Type B pancreatic cell (in vitro differentiated cells): ENCODE measurements at regions not wholly inside any gene's neighbourhood (a gene's known extent, or its start where the extent isn't known, plus 50 kb on each side); places are given as distances from the start of the nearest gene placed in this dataset.

Experiments used
- DNase-seq: peaks from one replicate; pipeline ENCODE4 v3.0.0; 2021; ENCODE audit warnings: mixed read lengths; ENCODE audit not compliant: unreplicated experiment; ENCODE audit errors: extremely low spot score
- H3K27ac Mint-ChIP-seq: 2 replicates; pipeline ENCODE4 v1.8.0; 2021; ENCODE audit warnings: mild to moderate bottlenecking, mixed read lengths
- H3K27me3 Mint-ChIP-seq: 2 replicates; pipeline ENCODE4 v1.8.0; 2021; ENCODE audit warnings: mixed read lengths
- H3K36me3 Mint-ChIP-seq: 2 replicates; pipeline ENCODE4 v1.8.0; 2021; ENCODE audit warnings: mixed read lengths
- H3K4me1 Mint-ChIP-seq: one replicate; pipeline ENCODE4 v1.8.0; 2021; ENCODE audit warnings: mixed read lengths; ENCODE audit not compliant: unreplicated experiment
- H3K4me3 Mint-ChIP-seq: 2 replicates; pipeline ENCODE4 v1.8.0; 2021; ENCODE audit warnings: mild to moderate bottlenecking, mixed read lengths
- H3K9me3 Mint-ChIP-seq: 2 replicates; pipeline ENCODE4 v1.8.0; 2021; ENCODE audit warnings: mixed read lengths
- CTCF ChIP-seq: fragments of 200-600 bp; sonication (generic); conservative IDR thresholded peaks from 2 replicates; pipeline ENCODE4 v1.5.0; 2021; ENCODE audit warnings: antibody characterized with exemption, mild to moderate bottlenecking

GRCh38 chr22:27340047-27340446, 461.5 kb downstream of the MN1 start:
- no peaks in the 10 kb centered on the region for H3K36me3 Mint-ChIP-seq
- no peak overlapping the region for H3K4me3 Mint-ChIP-seq
- TF ChIP-seq CTCF, result no peak
- peaks cover 4% of the 10 kb centered on the region for H3K4me1 Mint-ChIP-seq
- DNase-seq, result no peak
- H3K27ac Mint-ChIP-seq, result no peak overlapping the region
- peaks cover 6% of the 10 kb centered on the region for H3K9me3 Mint-ChIP-seq
- H3K27me3 Mint-ChIP-seq, result peaks cover 10% of the 10 kb centered on the region

GRCh38 chr22:27344546-27344945, 457.0 kb downstream of the MN1 start:
- H3K4me3 Mint-ChIP-seq, result no peak overlapping the region
- no peak for DNase-seq
- TF ChIP-seq CTCF, result no peak
- H3K4me1 Mint-ChIP-seq, result peaks cover 25% of the 10 kb centered on the region
- peaks cover 6% of the 10 kb centered on the region for H3K9me3 Mint-ChIP-seq
- H3K27ac Mint-ChIP-seq, result no peak overlapping the region
- peaks cover 4% of the 10 kb centered on the region for H3K27me3 Mint-ChIP-seq
- H3K36me3 Mint-ChIP-seq, result no peaks in the 10 kb centered on the region

- H3K4me1 Mint-ChIP-seq, result peaks cover 25% of the 10 kb centered on the region
- H3K36me3 Mint-ChIP-seq, result no peaks in the 10 kb centered on the region
- TF ChIP-seq CTCF, result no peak
- H3K27me3 Mint-ChIP-seq, result peaks cover under 1% of the 10 kb centered on the region
- no peak overlapping the region for H3K27ac Mint-ChIP-seq
- DNase-seq, result peak; percentile 29
- H3K9me3 Mint-ChIP-seq, result peaks cover 6% of the 10 kb centered on the region
- H3K4me3 Mint-ChIP-seq, result no peak overlapping the region
Measured at GRCh38 chr22:27345691-27346090, 455.9 kb downstream of the MN1 start.

- Mint-ChIP-seq H3K9me3 (no peaks in the 10 kb centered on the region), H3K4me1 (peaks cover 30% of the 10 kb centered on the region), H3K4me3 (no peak overlapping the region), H3K36me3 (no peaks in the 10 kb centered on the region), H3K27ac (no peak overlapping the region), H3K27me3 (peaks cover 8% of the 10 kb centered on the region)
- no peak for DNase-seq
- no peak for TF ChIP-seq CTCF
Measured at GRCh38 chr22:27347951-27348350, 453.6 kb downstream of the MN1 start.

GRCh38 chr22:27348634-27349033, 452.9 kb downstream of the MN1 start:
- no peak overlapping the region for H3K4me3 Mint-ChIP-seq
- H3K4me1 Mint-ChIP-seq, result peaks cover 30% of the 10 kb centered on the region
- H3K27me3 Mint-ChIP-seq, result peaks cover 8% of the 10 kb centered on the region
- H3K9me3 Mint-ChIP-seq, result no peaks in the 10 kb centered on the region
- no peak for DNase-seq
- no peak overlapping the region for H3K27ac Mint-ChIP-seq
- TF ChIP-seq CTCF, result no peak
- H3K36me3 Mint-ChIP-seq, result no peaks in the 10 kb centered on the region

GRCh38 chr22:27349456-27349855, 452.1 kb downstream of the MN1 start:
- no peak for DNase-seq
- Mint-ChIP-seq H3K4me1 (peaks cover 30% of the 10 kb centered on the region), H3K36me3 (no peaks in the 10 kb centered on the region), H3K27ac (no peak overlapping the region), H3K27me3 (peaks cover 12% of the 10 kb centered on the region), H3K9me3 (no peaks in the 10 kb centered on the region), H3K4me3 (no peak overlapping the region)
- TF ChIP-seq CTCF, result no peak
